C4-2B (cell line): ENCODE measurements at regions not wholly inside any gene's neighbourhood (a gene's known extent, or its start where the extent isn't known, plus 50 kb on each side); places are given as distances from the start of the nearest gene placed in this dataset.

Experiments
- CTCF ChIP-seq: fragments of 450-650 bp; conservative IDR thresholded peaks from 2 replicates; pipeline ENCODE4 v1.5.1; 2017; ENCODE audit warnings: mild to moderate bottlenecking
- ZFX ChIP-seq: fragments of 450-650 bp; IDR thresholded peaks from 2 replicates; pipeline ENCODE4 v1.6.1; 2017

GRCh38 chr22:49096476-49096875, 731.2 kb downstream of the BRD1 start:
- TF ChIP-seq CTCF (no peak), ZFX (no peak)
